Epidermal melanocyte (primary cell): ENCODE measurements at regions not wholly inside any gene's neighbourhood (a gene's known extent, or its start where the extent isn't known, plus 50 kb on each side); places are given as distances from the start of the nearest gene placed in this dataset.
A peak's percentile ranks its signal among the peaks of the same experiment; 100 is the strongest.

ENCODE experiments used
- DNase-seq: peaks from one replicate; pipeline ENCODE4 v3.0.0; 2011; ENCODE audit warnings: low spot score; ENCODE audit not compliant: insufficient read length

DNA sequence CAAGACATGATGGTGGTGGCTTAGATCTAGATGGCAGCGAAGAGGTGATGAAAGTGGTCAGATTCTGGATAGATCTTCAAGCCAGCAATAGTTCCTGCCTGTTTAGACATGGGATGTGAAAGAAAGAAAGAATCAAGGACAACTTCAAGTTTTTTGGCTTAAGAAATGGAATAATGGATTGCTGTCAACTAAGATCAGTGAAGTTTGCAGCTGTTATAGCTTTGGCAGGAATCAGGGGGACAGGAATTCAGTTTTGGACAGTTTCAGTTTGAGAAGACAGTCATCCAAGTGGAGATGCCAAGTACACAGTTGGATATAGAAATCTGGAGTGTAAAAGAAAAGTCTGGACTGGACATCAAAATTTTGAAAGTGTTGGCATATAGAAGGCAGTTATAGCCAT is 283.7 kb upstream of the PKDCC start:
- DNase-seq = no peak

DNA sequence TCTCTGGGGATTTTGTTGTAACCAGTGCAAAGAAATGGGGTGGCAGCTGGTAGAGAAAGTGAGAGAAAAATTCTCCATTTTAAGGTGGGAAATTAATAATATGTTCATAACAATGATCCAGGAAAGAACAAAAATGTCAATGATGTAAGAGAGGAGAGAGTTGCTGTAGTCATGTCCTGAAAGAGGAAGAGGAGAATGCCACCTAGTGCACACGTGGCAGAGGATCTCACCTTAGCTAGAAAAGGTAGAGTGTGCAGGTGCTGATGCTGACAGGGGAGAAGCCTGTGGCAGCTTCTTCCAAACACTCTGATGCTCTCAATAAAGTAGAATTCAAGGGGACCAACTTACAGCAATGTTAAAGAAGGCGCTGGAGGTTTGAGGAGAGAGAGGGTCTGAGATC is 282.9 kb upstream of the PKDCC start:
- DNase-seq = no peak

DNA sequence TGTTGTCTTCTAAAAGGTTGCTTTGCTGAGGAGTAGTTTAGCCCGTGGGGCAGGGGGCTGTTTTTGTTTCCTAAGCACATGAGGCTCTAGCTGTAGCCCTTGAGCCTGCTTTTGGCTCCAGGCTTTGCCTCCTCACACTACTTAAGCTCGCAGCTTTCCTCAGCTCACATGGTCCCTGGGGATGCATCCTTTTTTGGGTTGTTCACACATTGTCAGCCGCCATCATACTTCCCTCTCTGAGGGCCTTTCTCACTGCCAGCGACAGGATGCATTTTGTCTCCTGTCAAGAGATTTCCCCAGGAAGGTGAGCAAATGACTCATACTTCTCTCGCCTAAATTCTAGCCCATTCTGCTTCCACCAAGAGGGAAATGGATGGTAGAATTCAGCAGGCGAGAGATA is 279.5 kb upstream of the PKDCC start:
- DNase-seq = no peak

DNA sequence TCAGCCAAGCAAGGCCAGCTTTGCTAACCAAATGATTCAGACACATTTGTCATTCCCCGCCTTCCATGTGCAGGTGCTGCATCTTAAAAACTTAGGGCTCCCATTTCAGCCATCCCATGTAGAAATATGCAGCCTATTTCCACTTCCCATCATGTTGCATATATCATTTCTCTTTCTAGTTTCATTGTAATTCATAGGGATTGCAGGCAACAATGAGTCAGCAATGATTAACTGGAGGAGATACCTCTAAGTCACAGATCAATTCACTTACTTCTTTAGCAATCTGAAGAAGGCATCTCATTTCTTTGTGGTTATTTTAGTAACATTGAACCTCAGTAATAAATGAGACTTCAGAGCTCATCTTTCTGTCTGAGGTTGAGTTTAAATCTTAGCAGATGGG is 276.1 kb upstream of the PKDCC start:
- no peak for DNase-seq

DNA sequence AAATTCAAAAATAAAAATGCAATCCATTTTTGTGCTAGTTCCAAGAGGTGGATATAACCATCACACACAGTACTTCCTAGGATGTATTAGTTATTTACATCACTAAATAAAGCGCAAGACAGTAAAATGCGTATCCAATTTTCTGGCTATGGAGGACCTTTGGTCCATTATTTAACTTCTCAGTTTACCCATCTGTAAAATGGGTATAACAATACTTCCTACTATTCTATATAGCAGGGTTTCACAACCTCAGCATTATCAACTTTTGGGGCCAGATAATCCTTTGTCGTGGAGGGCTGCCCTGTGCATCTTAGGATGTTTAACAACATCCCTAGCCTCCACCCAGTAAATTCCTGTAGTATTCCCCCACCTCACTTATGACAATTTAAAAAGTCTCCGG is 275.1 kb upstream of the PKDCC start:
- no peak for DNase-seq

DNA sequence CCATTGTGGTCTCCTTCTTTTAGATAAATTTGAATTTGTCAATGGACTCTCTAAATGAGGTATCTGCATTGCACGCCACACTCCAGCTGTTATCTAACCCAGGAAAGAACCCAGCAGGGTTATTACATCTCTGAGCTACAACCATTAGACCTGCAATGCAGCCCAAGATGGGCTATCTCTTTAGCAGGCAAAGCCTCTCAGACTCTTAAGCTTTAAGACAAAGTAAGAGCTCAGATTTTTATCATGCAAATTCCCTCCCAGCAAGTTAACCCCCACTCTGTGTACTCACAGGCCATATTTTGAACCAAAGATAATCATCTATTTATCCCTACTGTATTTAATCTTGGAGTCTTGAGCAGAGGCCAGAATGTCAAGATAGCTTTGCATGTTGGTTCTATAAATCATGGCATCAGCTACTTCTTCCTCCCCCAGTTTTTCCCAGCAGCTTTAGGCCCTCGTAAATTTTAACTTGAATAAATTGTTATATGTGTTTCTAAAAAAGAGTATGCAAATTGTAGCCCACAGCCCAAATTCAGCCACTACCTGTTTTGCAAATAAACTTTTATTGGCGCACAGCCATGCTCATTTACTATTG is 273.7 kb upstream of the PKDCC start:
- no peak for DNase-seq

DNA sequence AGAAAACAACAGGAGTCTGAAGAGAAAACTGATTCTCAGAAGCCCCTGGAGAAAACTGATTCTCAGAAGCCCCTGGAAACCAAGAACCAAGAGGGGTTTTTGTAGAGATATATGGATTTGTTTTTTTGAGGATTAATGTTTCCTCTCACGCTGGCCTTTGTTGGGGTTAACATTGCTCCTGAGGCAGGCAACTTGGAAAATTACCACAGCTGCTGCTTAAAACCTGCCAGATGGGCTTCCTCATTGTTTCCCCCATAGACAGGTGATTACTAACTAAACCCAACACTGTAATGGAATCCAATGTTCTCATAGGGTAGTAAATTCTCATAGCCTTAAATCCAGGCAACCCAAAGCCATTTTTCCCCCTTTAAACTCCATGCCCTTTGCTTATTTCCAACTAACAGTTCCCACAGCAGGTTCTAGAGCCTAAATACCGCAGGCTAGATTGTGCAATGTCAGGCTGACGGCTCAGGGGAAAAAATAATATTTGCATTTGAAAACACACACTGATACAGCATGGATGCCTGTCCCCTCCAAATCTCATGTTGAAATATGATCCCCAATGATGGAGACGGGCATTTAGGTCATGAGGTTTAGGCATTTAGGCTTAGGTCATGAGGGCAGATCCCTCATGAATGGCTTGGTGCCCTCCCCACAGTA is 272.3 kb upstream of the PKDCC start:
- no peak for DNase-seq

DNA sequence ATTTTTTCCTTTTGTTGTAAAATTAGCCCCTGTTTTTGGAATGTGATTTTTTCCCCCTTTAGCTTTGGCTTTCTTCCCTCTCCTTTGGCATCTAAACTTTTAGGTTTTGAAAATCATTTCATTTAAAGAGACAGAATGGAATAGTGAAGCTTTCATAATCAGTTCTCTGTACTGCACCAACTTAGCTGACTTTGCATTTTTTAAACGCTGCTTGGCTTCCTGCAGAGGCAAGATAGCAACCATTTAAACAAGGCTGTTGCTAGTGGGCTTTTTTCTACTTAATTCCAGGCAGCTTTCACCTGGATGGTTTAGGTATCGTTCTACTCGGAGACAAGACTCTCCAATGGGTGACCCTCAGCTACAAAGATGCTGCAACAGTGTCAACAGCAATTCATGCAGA is 267.9 kb upstream of the PKDCC start:
- no peak for DNase-seq

DNA sequence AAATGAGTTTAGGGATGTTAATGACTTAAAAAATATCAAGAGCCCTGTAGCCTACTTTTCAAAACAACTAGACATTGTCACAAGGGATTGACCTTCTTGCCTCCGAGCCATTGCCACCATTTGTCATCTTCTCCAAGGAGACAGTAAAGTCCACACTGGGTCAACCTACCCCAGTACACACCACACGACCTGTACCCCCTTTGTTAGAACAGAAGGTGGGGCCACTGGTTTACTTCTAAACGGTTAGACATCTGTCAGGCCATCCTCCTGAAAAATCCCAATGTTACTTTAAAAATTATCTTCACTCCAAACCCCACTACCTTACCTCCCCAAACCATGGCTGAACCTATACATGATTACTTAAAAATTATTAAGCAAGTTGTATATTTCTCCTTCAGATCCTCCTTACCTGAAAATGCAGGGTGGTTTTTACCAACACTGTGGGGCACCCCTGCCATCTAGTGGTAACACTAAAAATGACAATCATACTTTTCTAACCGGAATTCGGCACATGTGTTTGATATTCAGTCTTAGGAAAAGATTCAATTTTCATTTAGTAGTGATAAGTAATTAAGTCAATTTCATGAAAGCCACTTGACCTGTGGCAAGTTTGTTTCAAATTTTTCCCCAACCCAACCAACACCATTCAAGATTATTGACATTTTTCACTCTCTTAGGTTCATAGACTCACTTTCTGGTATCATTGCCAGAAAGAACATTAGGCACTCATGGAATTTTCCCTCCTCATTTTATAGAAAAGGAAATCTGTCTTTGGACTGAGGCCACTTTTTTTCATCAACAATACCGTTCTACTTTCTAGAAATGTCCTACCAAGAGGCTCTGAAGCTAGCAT is 265.3 kb upstream of the PKDCC start:
- peak; percentile 34 for DNase-seq

DNA sequence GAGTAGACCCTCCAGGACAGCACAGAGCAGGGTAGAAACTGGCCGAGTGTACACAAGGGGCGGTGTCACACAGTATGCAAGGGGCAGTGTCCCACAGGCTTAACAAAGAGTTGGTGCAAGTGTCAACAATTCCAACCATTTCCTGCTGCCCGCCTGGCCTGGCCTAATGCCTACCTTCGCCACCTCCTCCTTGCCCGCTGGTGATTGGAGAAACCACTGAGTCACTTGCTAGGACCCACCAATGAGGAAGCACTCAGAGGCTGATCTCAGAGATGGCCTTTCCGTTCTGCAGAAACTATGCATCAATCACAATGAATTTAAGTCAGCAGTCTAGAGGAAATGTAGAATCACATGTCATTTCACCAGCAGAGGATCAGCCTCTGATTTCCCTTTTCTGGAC is 263.3 kb upstream of the PKDCC start:
- no peak for DNase-seq

DNA sequence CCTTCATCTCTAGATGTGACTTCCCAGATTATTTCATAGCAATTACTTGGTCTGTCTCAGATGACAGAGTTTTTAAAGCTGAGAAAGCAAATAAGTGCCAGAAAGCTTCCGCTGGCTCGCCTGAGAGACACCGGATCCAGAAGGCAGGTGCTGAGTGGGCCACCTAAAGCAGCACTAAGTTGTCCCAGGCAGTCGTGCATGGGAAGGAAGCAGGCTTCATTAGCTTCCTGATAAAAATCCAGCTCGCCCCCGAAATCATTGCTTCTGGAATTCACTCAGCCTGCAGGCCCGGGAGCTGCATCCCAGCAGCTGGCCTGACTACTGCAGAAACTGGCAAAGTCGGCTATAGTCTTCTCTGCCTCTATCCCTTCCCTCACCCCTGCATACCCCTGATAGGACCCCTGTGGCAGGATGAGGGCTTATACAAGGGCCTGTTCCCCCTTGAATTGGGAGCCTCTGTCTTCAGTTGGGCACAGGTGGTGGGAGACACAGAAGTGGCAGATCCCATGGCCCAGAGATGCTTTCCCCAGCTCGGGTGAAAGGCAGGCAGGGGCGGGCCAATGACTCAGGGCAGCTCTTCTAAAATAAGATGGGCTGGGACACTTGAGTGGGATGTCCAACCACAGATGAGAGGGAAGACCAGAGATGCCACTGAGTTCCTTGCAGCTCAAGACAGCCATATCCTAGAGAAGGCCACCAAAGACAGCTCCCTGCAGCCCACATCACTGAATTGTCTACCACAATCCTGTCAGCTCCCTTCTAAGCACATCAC is 262.4 kb upstream of the PKDCC start:
- no peak for DNase-seq

DNA sequence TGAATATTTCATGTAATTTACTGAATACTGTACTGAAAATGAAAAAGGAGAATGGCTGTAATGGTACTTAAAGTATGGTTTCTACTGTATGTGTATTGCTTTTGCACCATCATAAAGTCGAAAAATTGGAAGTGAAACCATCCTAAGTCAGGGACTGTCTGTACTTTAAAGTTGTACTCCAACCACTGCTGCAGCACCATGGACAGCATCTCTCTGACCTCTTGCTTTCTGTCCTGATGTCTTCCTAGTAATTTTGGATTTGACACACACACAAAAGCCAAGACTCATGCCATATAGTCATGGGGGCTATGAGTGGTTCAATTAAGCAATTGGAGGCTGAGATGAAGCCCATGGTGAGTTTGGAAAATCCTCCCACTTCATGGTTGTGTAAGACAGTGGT is 256.3 kb upstream of the PKDCC start:
- no peak for DNase-seq

DNA sequence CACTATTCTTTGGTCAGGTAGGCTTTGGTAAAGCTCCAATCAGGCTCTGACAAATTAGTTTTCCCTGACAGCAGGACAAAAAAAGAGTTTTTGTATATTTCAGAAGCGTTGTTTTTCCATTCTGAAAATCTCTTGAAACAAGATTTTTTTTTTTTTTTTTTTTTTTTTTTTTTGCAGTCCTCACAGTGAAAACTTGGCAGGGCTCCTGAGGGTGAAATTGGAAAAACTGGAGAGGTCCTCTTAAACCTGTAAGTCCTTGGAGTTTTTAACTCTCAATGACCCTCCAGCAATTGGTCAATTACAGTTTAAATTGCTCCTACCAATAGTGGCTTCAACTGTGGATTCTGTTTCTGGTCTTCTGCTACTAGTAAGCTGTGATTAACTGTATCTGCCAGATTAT is 244.5 kb upstream of the PKDCC start:
- no peak for DNase-seq

DNA sequence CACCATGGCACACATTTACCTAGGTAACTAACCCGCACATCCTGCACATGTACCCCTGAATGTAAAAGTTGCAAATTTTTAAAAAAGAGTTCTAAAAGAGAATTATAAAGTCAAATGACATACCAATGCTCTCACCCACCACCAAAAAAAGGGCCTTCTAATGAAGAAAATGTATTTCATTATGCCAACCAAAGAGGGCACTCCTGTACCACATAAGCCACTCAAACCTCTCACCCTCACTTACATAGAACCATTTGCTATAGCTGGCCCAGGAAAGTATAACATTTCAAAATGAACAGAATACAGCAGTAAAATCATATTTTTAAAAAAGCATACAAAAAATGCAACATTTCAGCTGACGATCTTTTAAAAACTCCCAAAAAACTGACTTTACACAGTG is 241.5 kb upstream of the PKDCC start:
- DNase-seq = no peak

DNA sequence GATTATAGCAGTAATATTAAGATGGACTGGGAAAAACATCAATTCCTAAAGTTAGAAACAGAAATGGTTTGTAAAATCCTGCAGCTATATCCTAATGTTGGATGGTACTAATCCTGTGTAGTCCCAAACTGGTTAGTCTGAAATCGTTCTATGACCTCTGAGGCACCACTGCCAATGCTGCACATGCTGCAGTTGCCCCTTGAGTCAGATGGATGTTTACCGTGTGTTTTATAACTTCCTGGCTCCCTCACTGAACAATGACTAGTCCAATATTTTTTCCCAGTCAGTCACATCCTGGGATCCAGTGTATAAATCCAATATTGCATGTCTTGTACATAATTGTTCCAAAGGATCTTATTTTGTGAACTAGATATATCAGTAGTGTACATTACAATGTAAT is 226.7 kb upstream of the PKDCC start:
- no peak for DNase-seq

DNA sequence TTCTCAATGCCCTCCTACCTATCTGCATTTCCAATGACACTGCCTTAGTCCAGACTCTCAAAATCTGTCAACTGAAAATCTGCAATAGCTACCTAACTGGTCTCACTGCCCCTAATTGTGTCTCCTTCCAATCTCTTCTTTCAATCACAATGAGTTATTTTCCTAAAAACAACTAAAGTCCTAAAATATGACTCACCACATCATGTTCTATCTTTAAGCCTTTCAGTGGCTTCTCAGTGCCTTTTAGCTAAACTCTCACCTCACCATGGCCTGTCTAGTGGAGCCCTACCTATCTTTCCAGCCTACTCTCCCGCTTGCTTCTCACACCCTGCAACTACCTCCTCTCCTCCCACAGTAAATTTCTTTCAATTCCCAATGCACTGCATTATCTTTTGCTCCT is 220.9 kb upstream of the PKDCC start:
- DNase-seq = no peak

DNA sequence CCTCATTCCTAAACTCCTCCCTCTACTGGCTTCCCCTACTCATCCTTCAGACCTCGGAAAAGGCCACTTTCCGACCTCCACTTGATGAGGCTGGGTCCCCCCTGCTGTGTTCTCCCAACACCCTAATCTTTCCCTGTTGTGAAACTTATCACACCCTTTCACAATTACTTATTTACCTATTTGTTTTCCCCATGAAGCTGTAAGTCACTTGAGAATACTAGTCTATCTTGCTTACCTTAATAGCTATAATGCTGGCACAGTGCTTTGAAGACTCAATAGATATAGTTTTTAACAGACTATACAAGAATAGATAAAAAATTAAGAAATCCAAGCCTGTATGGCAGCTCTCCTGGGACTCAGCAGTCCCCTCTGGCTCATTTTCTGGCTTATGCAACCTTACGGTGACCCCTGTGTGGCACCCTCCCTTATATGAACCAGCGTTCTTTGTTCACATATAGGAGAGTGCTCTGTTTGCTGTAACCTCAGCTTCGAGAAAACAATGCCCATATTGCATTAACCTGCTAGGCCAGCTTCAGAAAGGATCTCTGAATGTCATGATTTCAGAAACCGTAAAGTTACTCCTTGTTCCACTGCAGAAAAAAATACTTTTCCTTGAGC is 220.4 kb upstream of the PKDCC start:
- DNase-seq = no peak

DNA sequence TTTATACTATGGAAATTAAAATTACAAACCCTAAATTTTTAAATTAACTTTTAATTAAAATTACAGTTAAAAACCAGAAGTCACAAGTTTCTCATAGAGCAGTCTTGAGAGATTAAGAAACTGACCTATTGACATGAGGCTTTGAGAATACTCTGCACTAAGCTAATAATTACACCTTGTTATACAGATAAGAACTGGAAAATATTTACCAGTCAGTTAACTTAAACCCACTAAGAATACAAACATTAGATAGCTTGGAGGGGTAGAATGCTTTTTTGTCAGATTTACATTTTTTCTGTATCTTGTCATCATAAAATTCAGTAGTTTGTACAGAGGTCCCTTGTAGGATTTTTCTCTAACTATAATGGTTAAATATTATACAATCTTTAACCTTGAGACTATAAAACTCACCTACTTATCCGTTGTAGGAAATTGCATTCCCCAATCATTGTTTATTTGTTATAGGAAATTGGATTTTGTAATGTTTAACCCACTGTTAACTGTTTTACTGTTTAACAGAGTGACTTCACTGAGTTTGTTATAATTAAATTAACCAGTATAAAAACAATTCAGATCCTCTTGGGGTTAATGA is 219.7 kb upstream of the PKDCC start:
- no peak for DNase-seq

DNA sequence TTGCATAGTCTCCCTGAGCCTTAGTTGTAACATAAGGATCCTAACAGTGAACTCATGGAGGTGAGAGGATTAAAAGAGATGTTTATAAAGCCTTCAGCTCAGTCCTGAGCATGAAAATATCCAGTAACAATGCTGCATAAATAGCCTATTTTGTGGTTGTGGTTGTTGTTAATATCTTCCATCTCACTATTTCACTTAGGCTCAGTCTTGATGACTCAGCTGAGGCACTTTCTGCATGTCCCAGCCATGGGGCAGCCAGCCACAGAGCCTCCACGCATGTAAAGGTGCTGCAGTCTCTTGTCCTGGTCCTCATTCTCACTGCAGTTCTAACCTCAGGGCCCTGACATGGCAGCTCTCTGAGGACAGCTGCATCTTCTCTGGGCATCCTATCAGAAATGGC is 218.8 kb upstream of the PKDCC start:
- DNase-seq = no peak

DNA sequence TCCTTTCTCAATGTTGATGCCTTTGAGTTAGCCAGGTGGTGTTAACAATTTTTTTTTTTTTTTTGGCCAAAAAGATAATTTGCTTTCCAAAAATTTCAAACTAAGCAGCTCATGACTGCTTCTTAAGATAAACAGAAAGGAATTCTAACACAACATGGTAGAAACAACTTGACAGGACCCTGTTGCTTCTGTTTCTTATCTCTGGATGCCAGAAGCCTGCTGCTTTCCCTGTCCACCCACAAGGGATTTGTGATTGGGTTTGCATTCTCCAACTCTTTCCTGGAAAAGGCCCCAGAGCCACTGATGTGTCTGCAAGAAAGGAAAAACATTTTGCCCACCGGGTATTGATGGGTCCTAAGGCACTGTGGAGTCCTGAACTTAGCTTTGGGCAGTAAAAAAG is 217.2 kb upstream of the PKDCC start:
- DNase-seq = no peak

DNA sequence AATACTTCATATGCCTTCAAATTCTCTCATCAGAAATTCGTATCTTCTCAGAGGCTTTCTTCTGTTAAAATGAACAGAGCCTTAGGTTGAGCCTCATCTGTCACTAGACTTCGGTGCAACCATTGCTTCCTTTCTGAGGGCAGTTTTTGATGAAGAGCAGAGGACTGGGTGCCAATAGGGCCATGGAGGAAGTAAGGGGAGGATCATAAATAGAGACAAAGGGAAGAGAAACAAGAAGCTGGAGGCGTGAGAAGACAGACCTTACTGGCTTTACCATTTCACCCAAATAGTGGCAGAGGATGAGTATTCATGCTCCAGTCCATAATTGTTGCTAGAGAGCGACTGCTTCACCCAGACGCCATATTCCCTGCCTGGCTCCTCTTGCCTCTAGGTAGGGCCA is 215.6 kb upstream of the PKDCC start:
- no peak for DNase-seq
